SK-N-SH treated with all-trans-retinoic acid at 6 μM for 48 hours (cell line): ENCODE measurements at regions not wholly inside any gene's neighbourhood (a gene's known extent, or its start where the extent isn't known, plus 50 kb on each side); places are given as distances from the start of the nearest gene placed in this dataset.
"Not testable (repeated sequence)": the region's sequence is repeated elsewhere in the genome, so short reads cannot be mapped to it uniquely, and the experiment has no call there.

ENCODE experiments used
- ATAC-seq: fragments of 200-7000 bp; cut with Tn5 transposase; 3 replicates; pipeline ENCODE4 v1.9.1; 2020; ENCODE audit warnings: mild to moderate bottlenecking, moderate library complexity
- ARNTL ChIP-seq: fragments of 450-650 bp; formaldehyde crosslinking; IDR thresholded peaks from 2 replicates; pipeline ENCODE4 v1.5.0; 2020; ENCODE audit warnings: low read depth, mild to moderate bottlenecking, moderate library complexity, borderline replicate concordance
- BACH2 ChIP-seq: fragments of 250-450 bp; sonication (Bioruptor Pico); IDR thresholded peaks from 2 replicates; pipeline ENCODE4 v1.9.0; 2021; ENCODE audit warnings: mild to moderate bottlenecking, borderline replicate concordance
- CREB5 ChIP-seq: fragments of 250-450 bp; sonication (Bioruptor Pico); IDR thresholded peaks from 2 replicates; pipeline ENCODE4 v1.5.1; 2020; ENCODE audit warnings: low read depth, mild to moderate bottlenecking, moderate library complexity
- ISL1 ChIP-seq: fragments of 250-450 bp; sonication (Bioruptor Pico); IDR thresholded peaks from 2 replicates; pipeline ENCODE4 v2.1.2; 2022; ENCODE audit warnings: mild to moderate bottlenecking, moderate library complexity
- OSR1 ChIP-seq: fragments of 250-450 bp; sonication (Bioruptor Pico); IDR thresholded peaks from 2 replicates; pipeline ENCODE4 v1.8.0; 2022; ENCODE audit warnings: moderate library complexity, mild to moderate bottlenecking, inconsistent platforms
- PATZ1 ChIP-seq: fragments of 250-450 bp; sonication (Bioruptor Pico); IDR thresholded peaks from 2 replicates; pipeline ENCODE4 v1.8.0; 2020; ENCODE audit warnings: mild to moderate bottlenecking, moderate library complexity, borderline replicate concordance
- POU6F1 ChIP-seq: fragments of 250-450 bp; sonication (Bioruptor Pico); IDR thresholded peaks from 2 replicates; pipeline ENCODE4 v1.8.0; 2021; ENCODE audit warnings: low read depth, mild to moderate bottlenecking, moderate library complexity, borderline replicate concordance
- PPARA ChIP-seq: fragments of 250-450 bp; sonication (Bioruptor Pico); IDR thresholded peaks from 2 replicates; pipeline ENCODE4 v1.5.0; 2020; ENCODE audit warnings: mild to moderate bottlenecking, borderline replicate concordance
- RARB ChIP-seq: fragments of 250-450 bp; sonication (Bioruptor Pico); IDR thresholded peaks from 2 replicates; pipeline ENCODE4 v1.8.0; 2021; ENCODE audit warnings: mild to moderate bottlenecking, moderate library complexity
- SNAI2 ChIP-seq: fragments of 250-450 bp; sonication (Bioruptor Pico); IDR thresholded peaks from 2 replicates; pipeline ENCODE4 v1.5.0; 2020; ENCODE audit warnings: mild to moderate bottlenecking, moderate library complexity
- TCF4 ChIP-seq: fragments of 250-450 bp; sonication (Bioruptor Pico); IDR thresholded peaks from 2 replicates; pipeline ENCODE4 v1.8.0; 2021; ENCODE audit warnings: mild to moderate bottlenecking, moderate library complexity, borderline replicate concordance
- TOX ChIP-seq: fragments of 250-450 bp; sonication (Bioruptor Pico); IDR thresholded peaks from 2 replicates; pipeline ENCODE4 v1.8.0; 2021; ENCODE audit warnings: mild to moderate bottlenecking, moderate library complexity, borderline replicate concordance
- TSHZ2 ChIP-seq: fragments of 250-450 bp; sonication (Bioruptor Pico); IDR thresholded peaks from 2 replicates; pipeline ENCODE4 v1.5.0; 2020; ENCODE audit warnings: mild to moderate bottlenecking, moderate library complexity
- ZC3H10 ChIP-seq: fragments of 250-450 bp; sonication (Bioruptor Pico); IDR thresholded peaks from 2 replicates; pipeline ENCODE4 v1.5.1; 2021; ENCODE audit warnings: mild to moderate bottlenecking, moderate library complexity
- ZFP3 ChIP-seq: fragments of 250-450 bp; sonication (Bioruptor Pico); IDR thresholded peaks from 2 replicates; pipeline ENCODE4 v1.5.0; 2020; ENCODE audit warnings: mild to moderate bottlenecking, moderate library complexity
- ZFP30 ChIP-seq: fragments of 450-650 bp; formaldehyde crosslinking; IDR thresholded peaks from 2 replicates; pipeline ENCODE4 v1.5.0; 2022; ENCODE audit warnings: mild to moderate bottlenecking, moderate library complexity
- ZNF565 ChIP-seq: fragments of 450-650 bp; formaldehyde crosslinking; conservative IDR thresholded peaks from 2 replicates; pipeline ENCODE4 v1.5.0; 2020; ENCODE audit warnings: low read depth, mild to moderate bottlenecking, moderate library complexity
- ZNF70 ChIP-seq: fragments of 450-650 bp; formaldehyde crosslinking; IDR thresholded peaks from 2 replicates; pipeline ENCODE4 v1.5.0; 2020; ENCODE audit warnings: mild to moderate bottlenecking, moderate library complexity
- ZNF8 ChIP-seq: fragments of 450-650 bp; formaldehyde crosslinking; IDR thresholded peaks from 2 replicates; pipeline ENCODE4 v1.5.0; 2020; ENCODE audit warnings: mild to moderate bottlenecking, moderate library complexity
- TF ChIP-seq, protein P1 (sequence below): fragments of 250-450 bp; sonication (Bioruptor Pico); IDR thresholded peaks from 2 replicates; pipeline ENCODE4 v1.5.1; 2021; ENCODE audit warnings: mild to moderate bottlenecking, moderate library complexity

DNA sequence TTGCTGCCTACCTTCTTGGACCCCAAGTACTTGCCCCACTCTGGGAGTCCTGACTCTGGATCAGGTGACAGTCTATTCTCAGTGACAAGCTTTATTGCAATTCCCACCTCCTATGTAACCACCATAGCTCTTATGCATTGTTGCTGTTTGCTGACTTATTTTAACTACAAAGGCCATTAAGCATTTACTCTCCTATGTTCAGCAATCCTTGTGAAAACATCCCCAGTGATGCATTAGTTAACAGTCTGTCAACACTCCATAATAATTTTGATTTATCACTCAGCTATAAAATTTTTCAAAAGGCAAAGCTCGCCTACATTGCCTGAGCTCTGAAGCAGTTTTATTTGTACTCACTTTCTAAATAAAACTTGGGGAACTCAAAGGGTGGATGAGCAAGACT is 871.8 kb upstream of the SORCS1 start:
- no peak for ATAC-seq
- TF ChIP-seq ZFP3 (CRISPR knock-in tag) (no peak), SNAI2 (CRISPR knock-in tag) (no peak)

DNA sequence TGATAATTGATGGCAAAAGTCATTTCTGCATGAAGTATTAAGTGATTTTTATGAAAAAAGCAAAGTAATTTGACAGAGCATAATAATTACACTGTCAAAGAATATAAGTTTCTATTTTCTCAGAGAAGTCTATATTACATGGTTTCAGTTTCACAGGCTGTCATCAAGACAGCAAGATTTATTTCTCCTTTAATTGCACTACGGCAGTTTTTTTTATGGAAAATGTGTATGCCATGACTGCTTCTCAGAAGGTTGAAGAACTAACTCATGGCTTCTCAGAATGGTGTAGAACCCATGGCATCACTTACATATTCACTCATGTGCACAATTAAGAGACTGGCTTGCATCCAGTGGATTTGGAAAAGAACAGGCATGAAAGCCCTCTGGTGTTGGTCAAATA is 870.3 kb upstream of the SORCS1 start:
- no peak for TF ChIP-seq OSR1 (CRISPR knock-in tag)
- TF ChIP-seq CREB5 (CRISPR knock-in tag), result no peak
- TF ChIP-seq PATZ1 (CRISPR knock-in tag), result no peak
- no peak for TF ChIP-seq ZNF8 (CRISPR knock-in tag)
- no peak for TF ChIP-seq TCF4 (CRISPR knock-in tag)
- no peak for TF ChIP-seq ZNF70 (CRISPR knock-in tag)
- TF ChIP-seq TOX (CRISPR knock-in tag), result no peak
- TF ChIP-seq, protein P1, sequence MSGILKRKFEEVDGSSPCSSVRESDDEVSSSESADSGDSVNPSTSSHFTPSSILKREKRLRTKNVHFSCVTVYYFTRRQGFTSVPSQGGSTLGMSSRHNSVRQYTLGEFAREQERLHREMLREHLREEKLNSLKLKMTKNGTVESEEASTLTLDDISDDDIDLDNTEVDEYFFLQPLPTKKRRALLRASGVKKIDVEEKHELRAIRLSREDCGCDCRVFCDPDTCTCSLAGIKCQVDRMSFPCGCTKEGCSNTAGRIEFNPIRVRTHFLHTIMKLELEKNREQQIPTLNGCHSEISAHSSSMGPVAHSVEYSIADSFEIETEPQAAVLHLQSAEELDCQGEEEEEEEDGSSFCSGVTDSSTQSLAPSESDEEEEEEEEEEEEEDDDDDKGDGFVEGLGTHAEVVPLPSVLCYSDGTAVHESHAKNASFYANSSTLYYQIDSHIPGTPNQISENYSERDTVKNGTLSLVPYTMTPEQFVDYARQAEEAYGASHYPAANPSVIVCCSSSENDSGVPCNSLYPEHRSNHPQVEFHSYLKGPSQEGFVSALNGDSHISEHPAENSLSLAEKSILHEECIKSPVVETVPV (CRISPR knock-in tag), result no peak
- TF ChIP-seq ZNF565 (CRISPR knock-in tag), result no peak
- no peak for TF ChIP-seq ZFP3 (CRISPR knock-in tag)
- ATAC-seq, result no peak

- not testable (repeated sequence) for ATAC-seq
These were observed 869.0 kb upstream of the SORCS1 start for GRCh38 chr10:108033518-108033917.

DNA sequence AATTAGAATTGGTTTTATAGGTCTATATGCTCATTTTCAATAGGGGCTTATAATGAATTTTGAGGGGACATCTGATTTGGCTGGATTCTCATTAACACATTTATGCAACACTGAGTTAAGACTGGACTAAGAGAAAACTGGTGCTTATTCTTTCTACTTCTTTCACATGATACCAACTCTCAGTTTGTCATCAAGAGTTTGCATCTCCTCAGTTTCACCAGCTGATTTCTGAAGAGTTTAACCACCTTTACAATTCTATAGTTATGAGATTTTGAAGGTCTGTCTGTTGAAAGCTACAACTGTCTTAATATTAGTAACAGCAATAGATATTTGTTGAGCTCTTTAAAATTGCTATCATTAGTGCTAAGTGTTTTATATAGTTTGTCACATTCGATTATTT is 867.0 kb upstream of the SORCS1 start:
- no peak for TF ChIP-seq ZC3H10 (CRISPR knock-in tag)
- TF ChIP-seq TSHZ2, result no peak
- no peak for TF ChIP-seq ZNF8 (CRISPR knock-in tag)
- TF ChIP-seq PATZ1 (CRISPR knock-in tag), result no peak
- no peak for TF ChIP-seq ZNF70 (CRISPR knock-in tag)
- no peak for TF ChIP-seq ZNF565 (CRISPR knock-in tag)
- TF ChIP-seq BACH2 (CRISPR knock-in tag), result no peak
- TF ChIP-seq SNAI2 (CRISPR knock-in tag), result no peak
- TF ChIP-seq TOX (CRISPR knock-in tag), result no peak
- no peak for TF ChIP-seq ARNTL
- no peak for TF ChIP-seq ZFP3 (CRISPR knock-in tag)
- no peak for TF ChIP-seq RARB (CRISPR knock-in tag)
- no peak for TF ChIP-seq ISL1 (CRISPR knock-in tag)
- TF ChIP-seq OSR1 (CRISPR knock-in tag), result no peak
- TF ChIP-seq, protein P1 (CRISPR knock-in tag), result no peak
- no peak for TF ChIP-seq POU6F1 (CRISPR knock-in tag)
- no peak for TF ChIP-seq ZFP30 (CRISPR knock-in tag)
- no peak for TF ChIP-seq PPARA
- no peak for TF ChIP-seq TCF4 (CRISPR knock-in tag)
- ATAC-seq, result no peak
